GM19372 (cell line): ENCODE measurements at regions not wholly inside any gene's neighbourhood (a gene's known extent, or its start where the extent isn't known, plus 50 kb on each side); places are given as distances from the start of the nearest gene placed in this dataset.

Experiments used
- ATAC-seq: cut with Tn5 transposase; IDR thresholded peaks from one replicate; pipeline ENCODE4 v1.9.1; 2021; ENCODE audit warnings: mild to moderate bottlenecking, low read depth, moderate library complexity; ENCODE audit not compliant: unreplicated experiment

GRCh38 chr2:196248467-196249094 is 77.2 kb upstream of the STK17B start:
- ATAC-seq = no peak

GRCh38 chr2:196249171-196249570 is 77.8 kb upstream of the STK17B start:
- no peak for ATAC-seq

DNA sequence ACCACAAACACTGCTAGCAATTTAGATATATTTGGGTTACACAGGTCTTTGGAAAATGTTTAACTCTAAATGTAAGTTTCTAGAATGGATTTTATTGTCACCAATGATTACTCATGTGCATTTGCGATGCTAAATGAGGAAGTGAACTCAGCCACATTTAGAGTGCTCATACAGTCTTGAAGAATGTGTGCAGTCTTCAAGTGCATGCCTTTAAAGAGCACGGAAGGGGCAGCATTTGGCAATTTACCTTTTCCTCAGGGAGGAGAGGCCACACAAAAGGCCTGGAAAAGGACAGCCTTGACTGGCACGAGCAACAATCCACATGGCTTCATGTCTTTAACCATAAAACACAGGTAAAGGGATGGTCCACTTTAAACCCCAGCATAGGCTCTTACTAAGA is 78.5 kb upstream of the STK17B start:
- peak; percentile 78 for ATAC-seq

DNA sequence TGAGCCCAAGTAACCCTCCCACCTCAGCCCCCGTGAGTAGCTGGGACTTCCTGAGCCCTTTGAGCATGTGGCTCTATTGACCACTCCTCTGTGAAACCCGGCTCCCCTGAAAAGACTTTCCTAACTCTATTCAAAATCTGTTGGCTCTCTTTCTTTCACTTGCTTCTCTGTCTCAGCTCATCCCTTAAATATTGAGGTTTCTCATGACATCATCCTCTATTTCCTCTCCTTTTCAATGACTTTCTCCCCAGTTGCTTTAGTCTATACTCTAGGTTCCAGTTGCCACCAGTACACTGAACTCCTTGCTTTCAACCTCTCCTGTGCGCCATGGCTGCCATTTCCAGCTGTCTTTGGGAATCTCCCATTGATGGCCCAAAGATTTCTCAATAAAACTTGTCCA is 79.8 kb upstream of the STK17B start:
- ATAC-seq = no peak

- ATAC-seq = no peak
Observed at GRCh38 chr2:196252408-196253115, 81.2 kb upstream of the STK17B start.

GRCh38 chr2:196253116-196253480 is 81.7 kb upstream of the STK17B start:
- ATAC-seq = no peak

GRCh38 chr2:196256585-196256984 is 85.2 kb upstream of the STK17B start:
- ATAC-seq = no peak

- no peak for ATAC-seq
Observed at GRCh38 chr2:196257086-196257485, 85.7 kb upstream of the STK17B start.

- ATAC-seq = no peak
Observed at GRCh38 chr2:196258407-196258806, 87.0 kb upstream of the STK17B start.

- no peak for ATAC-seq
Observed at GRCh38 chr2:196259507-196260481, 88.4 kb upstream of the STK17B start.

DNA sequence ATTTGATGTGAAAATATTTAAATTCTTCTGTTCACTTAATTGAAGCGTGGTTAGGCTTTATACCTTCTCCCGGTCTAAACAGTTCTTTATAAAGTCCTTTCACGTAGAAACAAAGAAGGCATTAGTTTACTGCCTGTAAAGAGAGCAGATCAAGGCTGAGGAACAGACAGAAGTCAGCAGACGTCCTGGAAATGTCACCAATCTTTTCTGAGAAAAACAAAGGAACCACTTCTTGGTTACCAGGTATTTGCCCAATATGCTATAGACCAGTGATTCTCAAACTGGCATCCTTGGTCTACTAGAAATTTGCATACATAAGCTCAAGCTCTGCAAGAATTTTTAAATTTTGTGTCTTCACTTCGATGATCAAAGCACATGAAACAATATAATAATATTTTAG is 89.2 kb upstream of the STK17B start:
- no peak for ATAC-seq

GRCh38 chr2:196262606-196263005 is 91.2 kb upstream of the STK17B start:
- no peak for ATAC-seq

DNA sequence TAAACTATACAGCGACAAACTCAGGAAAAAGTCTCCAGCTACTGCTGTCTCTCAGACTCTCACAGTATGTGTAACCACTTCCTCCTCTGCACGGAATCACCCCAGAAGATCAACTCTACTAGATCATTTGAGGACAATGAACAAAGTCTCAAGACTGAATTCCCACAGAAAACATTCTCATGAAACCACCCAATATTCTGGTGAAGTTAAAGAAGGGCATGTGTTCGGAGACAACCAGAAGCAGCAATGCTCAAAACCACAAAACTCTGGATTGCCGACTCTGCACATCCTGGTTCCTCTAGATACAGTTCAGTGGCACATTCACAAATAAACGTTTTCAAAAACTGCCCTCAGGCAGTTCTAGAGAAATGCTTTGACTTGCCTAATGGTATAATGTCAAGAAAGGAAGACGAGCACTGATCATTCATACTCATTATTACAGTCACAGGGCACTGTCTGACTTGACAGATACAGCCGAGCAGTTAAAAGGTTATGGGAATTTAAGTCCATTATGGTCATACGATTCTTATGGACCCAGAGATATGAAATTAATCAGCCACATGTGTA is 91.9 kb upstream of the STK17B start:
- ATAC-seq = peak; percentile 96

GRCh38 chr2:196266351-196266750 is 95.0 kb upstream of the STK17B start:
- ATAC-seq = no peak

DNA sequence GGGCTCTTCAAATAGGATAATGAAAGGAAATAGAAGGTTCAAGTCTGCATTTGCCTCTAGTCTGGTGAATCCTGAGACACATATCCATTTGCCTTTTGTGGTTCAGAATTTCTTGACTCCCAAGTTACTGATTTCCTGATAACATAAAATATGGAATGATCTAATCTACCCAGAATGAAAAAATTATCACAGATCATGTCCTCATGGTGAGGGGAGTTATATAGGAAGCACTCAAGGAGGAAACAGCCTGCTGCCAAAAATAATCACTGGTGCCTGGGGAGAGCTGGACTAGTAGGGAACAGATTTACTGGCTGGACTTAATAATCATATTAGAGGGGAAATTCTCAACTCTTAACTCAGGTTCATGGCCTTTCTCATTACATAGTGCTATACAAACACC is 95.5 kb upstream of the STK17B start:
- ATAC-seq = no peak

DNA sequence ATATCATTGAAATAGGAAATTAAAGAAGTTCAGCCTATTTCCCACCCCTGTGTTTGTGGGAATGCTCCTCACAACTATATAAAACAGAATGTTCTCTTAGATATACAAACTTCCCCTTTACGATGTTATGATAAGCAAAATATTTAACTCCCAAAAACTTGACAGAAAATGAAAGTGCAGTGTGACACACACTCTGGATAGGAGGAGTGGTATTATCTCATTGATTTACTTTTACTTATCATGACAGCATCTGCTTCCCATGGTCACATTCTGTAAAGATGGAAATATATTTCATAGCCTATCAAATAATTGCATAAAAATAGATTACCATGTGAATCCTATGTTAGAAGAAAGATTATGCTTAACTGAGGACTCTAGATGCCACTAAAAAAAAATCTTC is 96.6 kb upstream of the STK17B start:
- ATAC-seq = no peak

DNA sequence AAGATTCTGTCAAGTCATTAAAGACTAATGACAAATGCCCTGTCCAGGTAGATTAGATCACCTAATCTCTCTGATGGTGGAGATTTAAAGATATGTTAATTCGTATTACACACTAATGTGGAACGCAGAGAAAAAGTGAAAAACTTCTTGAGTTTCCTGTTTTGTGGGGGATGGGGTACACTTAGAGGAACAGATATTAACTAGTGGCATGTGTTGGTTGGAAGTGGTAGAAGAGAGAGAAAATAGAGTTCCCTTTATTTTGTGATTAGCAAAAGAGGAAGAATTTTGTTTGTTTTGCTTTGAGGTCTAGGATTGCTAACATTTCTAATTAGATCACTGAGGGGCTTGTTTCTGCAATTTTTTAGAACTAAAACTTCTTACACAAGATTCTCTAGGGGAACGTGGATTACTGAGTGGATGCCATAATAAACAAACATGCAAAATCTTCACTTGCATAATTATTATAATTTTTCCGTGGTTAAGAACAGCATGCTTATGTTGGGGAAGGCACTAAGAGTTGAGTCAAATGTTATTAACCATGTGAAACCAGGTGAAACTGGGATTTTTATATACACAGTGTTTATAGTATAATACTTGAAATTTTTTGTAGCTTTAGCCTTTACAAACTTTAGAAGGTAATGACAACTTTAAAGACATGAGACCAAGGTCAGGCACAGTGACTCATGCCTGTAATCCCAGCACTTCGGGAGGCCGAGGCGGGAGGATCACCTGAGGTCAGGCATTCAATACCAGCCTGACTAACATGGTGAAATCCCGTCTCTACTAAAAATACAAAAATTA is 97.4 kb upstream of the STK17B start:
- no peak for ATAC-seq

DNA sequence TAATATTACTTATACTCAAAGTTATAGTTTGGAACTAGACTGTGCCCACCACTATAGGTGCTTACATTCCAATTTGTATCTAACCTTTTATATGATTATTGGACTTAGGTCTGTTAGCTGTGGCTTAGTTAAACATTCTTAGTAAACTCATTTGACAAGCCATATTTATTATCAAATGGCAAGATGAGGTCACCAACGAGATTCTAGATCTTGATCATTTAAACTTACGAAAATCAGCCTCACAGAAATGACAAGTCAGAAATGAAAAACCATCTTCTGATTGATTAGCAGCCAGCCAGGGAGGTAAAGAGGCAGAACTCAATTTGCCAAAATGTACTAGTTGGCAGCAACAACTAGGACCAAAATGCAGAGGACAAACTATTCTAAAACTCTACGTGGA is 100.4 kb upstream of the STK17B start:
- ATAC-seq = no peak

DNA sequence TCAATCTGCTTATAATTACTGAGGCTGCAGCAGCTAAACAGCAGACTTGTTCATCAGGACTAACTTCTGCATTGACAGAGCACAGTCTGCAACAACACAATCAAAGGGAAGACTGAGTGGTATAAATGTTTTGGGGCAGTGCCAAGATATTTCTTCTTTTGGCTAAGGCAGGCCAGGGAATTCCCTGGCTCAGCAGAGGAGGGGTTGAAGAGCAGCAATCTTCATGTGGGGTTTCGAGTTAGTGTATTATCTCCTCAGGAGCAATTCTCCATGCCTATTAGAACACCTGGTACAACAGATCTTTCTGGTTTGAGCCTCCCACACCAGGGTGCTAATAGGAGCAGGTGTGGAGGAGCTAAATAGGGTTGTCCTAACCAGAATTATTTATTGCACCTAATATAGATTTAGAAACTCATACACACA is 103.0 kb upstream of the STK17B start:
- ATAC-seq = peak; percentile 55

DNA sequence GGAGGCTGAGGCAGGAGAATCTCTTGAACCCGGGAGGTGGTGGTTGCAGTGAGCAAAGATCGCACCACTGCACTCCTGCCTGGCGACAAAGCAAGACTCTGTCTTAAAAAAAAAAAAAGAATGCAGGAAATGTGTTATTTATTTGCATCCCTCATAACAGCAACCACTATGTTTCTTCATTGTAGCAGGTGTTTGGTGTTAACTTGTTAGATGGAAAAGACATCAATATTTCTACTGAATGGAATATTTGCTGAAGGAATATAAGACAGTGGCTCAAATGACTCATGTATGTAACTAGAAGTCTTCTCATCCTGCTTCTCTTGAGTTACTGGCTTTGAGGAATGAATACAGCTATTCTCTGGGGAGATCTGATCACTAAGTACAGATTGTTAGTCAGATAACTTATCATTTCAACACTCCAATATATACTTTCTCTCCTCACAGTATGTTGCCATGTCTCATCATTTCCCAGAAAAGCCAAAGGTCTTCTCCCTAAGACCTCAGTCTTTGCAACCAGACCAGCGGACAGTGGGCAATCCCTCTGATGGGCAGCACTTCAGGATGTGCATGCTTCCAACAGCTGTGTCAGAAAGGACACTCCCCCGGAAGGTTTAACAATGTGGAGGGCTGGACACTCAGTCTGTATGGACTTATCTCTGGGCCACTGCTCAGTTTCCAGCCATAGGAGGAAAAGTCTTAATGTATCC is 104.4 kb upstream of the STK17B start:
- no peak for ATAC-seq
